CD8-positive, alpha-beta memory T cell (primary cell): ENCODE measurements at regions not wholly inside any gene's neighbourhood (a gene's known extent, or its start where the extent isn't known, plus 50 kb on each side); places are given as distances from the start of the nearest gene placed in this dataset.
"Not testable (repeated sequence)": the region's sequence is repeated elsewhere in the genome, so short reads cannot be mapped to it uniquely, and the experiment has no call there.

Experiments
- CTCF ChIA-PET: fragments of 350-600 bp; sonication (Branson Sonifier 250); formaldehyde crosslinking; loops from one replicate; lab custom pipeline; 2021; ENCODE audit warnings: antibody characterized with exemption; lab: Charles Lee
- POLR2A ChIA-PET: fragments of 350-600 bp; sonication (Branson Sonifier 250); formaldehyde crosslinking; loops from one replicate; lab custom pipeline; 2021; ENCODE audit warnings: antibody characterized with exemption; lab: Charles Lee
- DNase-seq, 5 donors: peaks; one replicate each; pipeline versions ENCODE4 v3.0.0 to v3.0.0-alpha.2; 2020 to 2022; ENCODE audit warnings: mixed read lengths in 1 of 5
- H3K27ac ChIP-seq: one replicate; pipeline ENCODE4 v1.7.0; 2013; ENCODE audit warnings: low read depth, mild to moderate bottlenecking, low read length, moderate library complexity
- H3K27me3 ChIP-seq: 2 replicates; pipeline ENCODE4 v1.7.0; 2013; ENCODE audit warnings: low read length, mild to moderate bottlenecking; ENCODE audit not compliant: insufficient read depth, poor library complexity, severe bottlenecking
- H3K36me3 ChIP-seq: 2 replicates; pipeline ENCODE4 v1.7.0; 2013; ENCODE audit warnings: mild to moderate bottlenecking, low read length, moderate library complexity; ENCODE audit not compliant: insufficient read depth
- H3K4me1 ChIP-seq: 2 replicates; pipeline ENCODE4 v1.7.0; 2013; ENCODE audit warnings: mild to moderate bottlenecking, low read length, moderate library complexity; ENCODE audit not compliant: insufficient read depth
- H3K4me3 ChIP-seq: 2 replicates; pipeline ENCODE4 v1.7.0; 2013; ENCODE audit warnings: mild to moderate bottlenecking, low read length
- H3K9me3 ChIP-seq: 2 replicates; pipeline ENCODE4 v1.7.0; 2013; ENCODE audit warnings: mild to moderate bottlenecking, low read length
- H3K27ac Mint-ChIP-seq, 8 donors: one replicate each; pipeline ENCODE4 v1.8.0; 2020 to 2021; ENCODE audit warnings: mixed read lengths in 8 of 8, mild to moderate bottlenecking in 6 of 8, inconsistent platforms in 3 of 8, moderate library complexity in 3 of 8
- H3K27me3 Mint-ChIP-seq, 2 donors: one replicate each; pipeline ENCODE4 v1.8.0; 2020 to 2021; ENCODE audit warnings: mixed read lengths in 2 of 2, mild to moderate bottlenecking in 1 of 2, moderate library complexity in 1 of 2
- H3K36me3 Mint-ChIP-seq, 3 donors: one replicate each; pipeline ENCODE4 v1.8.0; 2020 to 2021; ENCODE audit warnings: mixed read lengths in 3 of 3, inconsistent platforms in 1 of 3, mild to moderate bottlenecking in 1 of 3
- H3K4me1 Mint-ChIP-seq, 3 donors: one replicate each; pipeline ENCODE4 v1.8.0; 2020 to 2021; ENCODE audit warnings: mixed read lengths in 3 of 3, inconsistent platforms in 1 of 3, mild to moderate bottlenecking in 1 of 3
- H3K4me3 Mint-ChIP-seq, 7 donors: one replicate each; pipeline ENCODE4 v1.8.0; 2020 to 2021; ENCODE audit warnings: mixed read lengths in 7 of 7, mild to moderate bottlenecking in 6 of 7, moderate library complexity in 4 of 7, inconsistent platforms in 2 of 7
- H3K9me3 Mint-ChIP-seq, 5 donors: one replicate each; pipeline ENCODE4 v1.8.0; 2020 to 2022; ENCODE audit warnings: mixed read lengths in 5 of 5, mild to moderate bottlenecking in 3 of 5, moderate library complexity in 2 of 5, inconsistent platforms in 1 of 5

DNA sequence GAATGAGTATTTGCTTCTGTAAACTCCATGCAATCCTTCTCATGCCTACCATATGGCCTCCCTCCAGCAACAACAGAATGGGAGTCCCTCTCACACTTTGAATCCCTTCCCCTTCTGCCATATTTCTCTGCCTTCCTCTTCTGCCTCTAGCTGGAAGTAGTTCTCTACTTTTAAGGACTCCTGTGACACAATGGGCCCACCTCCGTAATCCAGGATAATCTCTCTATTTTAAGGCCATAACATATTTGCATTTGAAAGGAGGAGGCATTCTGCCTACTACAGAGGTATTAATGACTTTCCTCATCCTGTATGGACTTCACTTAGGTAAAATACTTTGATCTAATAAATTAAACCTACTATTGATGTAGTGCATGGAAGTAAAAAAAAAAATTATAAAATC is 155.4 kb upstream of the ITGA1 start:
- no peaks in the 10 kb centered on the region for H3K4me1 ChIP-seq
- H3K27me3 ChIP-seq, result no peaks in the 10 kb centered on the region
- no peaks in the 10 kb centered on the region for H3K9me3 Mint-ChIP-seq
- no peak overlapping the region for H3K27ac ChIP-seq
- POLR2A ChIA-PET, result no interaction called here
- no peak overlapping the region for H3K4me3 ChIP-seq
- no peak for DNase-seq
- H3K36me3 Mint-ChIP-seq, result no peaks in the 10 kb centered on the region
- H3K27ac Mint-ChIP-seq, result no peak overlapping the region
- H3K4me3 Mint-ChIP-seq, result no peak overlapping the region
- no peaks in the 10 kb centered on the region for H3K9me3 ChIP-seq
- peaks cover 24 to 63% of the 10 kb centered on the region in 2 donors for H3K27me3 Mint-ChIP-seq
- H3K36me3 ChIP-seq, result no peaks in the 10 kb centered on the region
- no peaks in the 10 kb centered on the region for H3K4me1 Mint-ChIP-seq
- CTCF ChIA-PET, result no interaction called here

DNA sequence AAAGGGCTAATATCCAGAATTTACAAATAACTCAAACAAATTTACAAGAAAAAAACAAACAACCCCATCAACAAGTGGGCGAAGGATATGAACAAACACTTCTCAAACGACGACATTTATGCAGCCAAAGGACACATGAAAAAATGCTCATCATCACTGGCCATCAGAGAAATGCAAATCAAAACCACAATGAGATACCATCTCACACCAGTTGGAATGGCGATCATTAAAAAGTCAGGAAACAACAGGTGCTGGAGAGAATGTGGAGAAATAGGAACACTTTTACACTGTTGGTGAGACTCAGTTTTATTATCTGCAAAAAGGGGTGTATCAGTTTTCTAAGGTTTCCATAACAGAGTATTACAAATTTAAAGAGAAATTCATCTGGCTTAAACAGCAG is 153.5 kb upstream of the ITGA1 start:
- H3K4me3 ChIP-seq, DNase-seq, CTCF ChIA-PET, H3K27ac Mint-ChIP-seq, H3K4me1 Mint-ChIP-seq, H3K4me3 Mint-ChIP-seq, H3K36me3 Mint-ChIP-seq, H3K9me3 Mint-ChIP-seq, POLR2A ChIA-PET, H3K9me3 ChIP-seq, H3K27me3 ChIP-seq, H3K4me1 ChIP-seq, H3K27ac ChIP-seq, H3K36me3 ChIP-seq: not testable (repeated sequence)
- H3K27me3 Mint-ChIP-seq, result peaks cover 25 to 59% of the 10 kb centered on the region in 2 donors

- H3K4me1 Mint-ChIP-seq, result no peaks in the 10 kb centered on the region
- no peak overlapping the region for H3K4me3 Mint-ChIP-seq
- H3K27me3 Mint-ChIP-seq, result peaks cover 17 to 34% of the 10 kb centered on the region in 2 donors
- POLR2A ChIA-PET, result no interaction called here
- Histone ChIP-seq H3K4me1 (no peaks in the 10 kb centered on the region), H3K36me3 (no peaks in the 10 kb centered on the region), H3K4me3 (no peak overlapping the region), H3K27me3 (no peaks in the 10 kb centered on the region), H3K9me3 (no peaks in the 10 kb centered on the region), H3K27ac (no peak overlapping the region)
- H3K9me3 Mint-ChIP-seq, result peaks cover 0 to 7% (median 0%) of the 10 kb centered on the region in 5 donors
- H3K27ac Mint-ChIP-seq, result no peak overlapping the region
- no peaks in the 10 kb centered on the region for H3K36me3 Mint-ChIP-seq
- CTCF ChIA-PET, result interaction anchor here (1.9 kb wide), 1 partner anchor 9 kb away, joined by 3 read pairs; no protein-coding TSS in a partner anchor
- no peak for DNase-seq
These were observed 149.0 kb upstream of the ITGA1 start for GRCh38 chr5:52638732-52639131.

DNA sequence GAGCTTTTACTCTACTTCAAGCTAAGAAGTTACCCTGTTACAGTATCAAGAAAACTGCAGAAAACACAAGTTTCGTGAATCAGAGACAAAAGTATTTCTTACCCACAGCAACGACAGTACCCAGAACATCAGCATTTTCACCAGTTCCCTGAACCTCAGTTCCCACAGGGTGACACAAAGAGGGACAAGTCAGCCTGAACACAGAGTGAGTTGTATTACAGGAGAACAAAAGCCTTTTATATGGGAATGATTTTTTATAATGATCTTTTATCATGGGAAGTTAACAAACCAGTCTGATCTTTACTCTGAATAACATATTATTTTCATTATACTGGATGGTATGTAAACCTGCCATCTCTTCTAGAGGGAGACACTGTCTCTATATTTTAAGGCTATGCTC is 139.0 kb upstream of the ITGA1 start:
- Histone ChIP-seq H3K4me3 (no peak overlapping the region), H3K4me1 (no peaks in the 10 kb centered on the region), H3K27me3 (peaks cover 5% of the 10 kb centered on the region), H3K9me3 (no peaks in the 10 kb centered on the region), H3K36me3 (no peaks in the 10 kb centered on the region), H3K27ac (no peak overlapping the region)
- Mint-ChIP-seq H3K4me1 (no peaks in the 10 kb centered on the region), H3K36me3 (peaks cover 0 to 3% (median 0%) of the 10 kb centered on the region in 3 donors), H3K27ac (no peak overlapping the region), H3K27me3 (peaks cover 2 to 24% of the 10 kb centered on the region in 2 donors), H3K9me3 (peaks cover 0 to 5% (median 1%) of the 10 kb centered on the region in 5 donors), H3K4me3 (no peak overlapping the region)
- CTCF ChIA-PET, result no interaction called here
- POLR2A ChIA-PET, result interaction anchor here (0.6 kb wide), 1 partner anchor 294 kb away, joined by 5 read pairs; no protein-coding TSS in a partner anchor
- no peak for DNase-seq

DNA sequence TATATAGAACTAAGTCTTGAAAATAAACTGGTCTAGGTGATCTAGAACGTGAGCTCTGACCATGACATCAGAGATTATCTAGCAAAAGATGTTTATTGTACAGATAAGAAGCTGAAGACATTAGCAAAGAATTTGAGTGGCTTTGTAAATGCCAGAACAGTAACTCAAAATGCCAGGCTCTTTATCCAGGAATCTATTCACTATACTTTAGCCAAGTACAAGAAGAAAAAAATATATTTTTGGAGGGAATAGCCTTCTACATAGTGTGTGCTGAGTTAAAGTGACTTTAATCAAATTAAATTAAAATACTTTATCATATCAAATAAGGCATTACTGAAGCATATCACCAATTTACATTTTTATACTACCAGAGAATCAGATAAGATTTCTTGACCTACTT is 132.6 kb upstream of the ITGA1 start:
- POLR2A ChIA-PET, result no interaction called here
- Histone ChIP-seq H3K27ac (no peak overlapping the region), H3K9me3 (no peaks in the 10 kb centered on the region), H3K4me3 (no peak overlapping the region), H3K4me1 (peaks cover 4% of the 10 kb centered on the region), H3K36me3 (no peaks in the 10 kb centered on the region), H3K27me3 (peaks cover 5% of the 10 kb centered on the region)
- CTCF ChIA-PET, result interaction anchor here (1.0 kb wide), 1 partner anchor 260 kb away, joined by 3 read pairs; no protein-coding TSS in a partner anchor
- H3K4me3 Mint-ChIP-seq, result no peak overlapping the region
- peaks cover 4 to 39% of the 10 kb centered on the region in 2 donors for H3K27me3 Mint-ChIP-seq
- no peak overlapping the region for H3K27ac Mint-ChIP-seq
- H3K9me3 Mint-ChIP-seq, result no peaks in the 10 kb centered on the region
- no peaks in the 10 kb centered on the region for H3K36me3 Mint-ChIP-seq
- no peak for DNase-seq
- peaks cover 0 to 5% (median 0%) of the 10 kb centered on the region in 3 donors for H3K4me1 Mint-ChIP-seq

- peaks cover 5% of the 10 kb centered on the region for H3K27me3 ChIP-seq
- Mint-ChIP-seq H3K27me3 (peaks cover 2 to 27% of the 10 kb centered on the region in 2 donors), H3K36me3 (no peaks in the 10 kb centered on the region), H3K4me1 (peaks cover 0 to 5% (median 0%) of the 10 kb centered on the region in 3 donors), H3K4me3 (no peak overlapping the region), H3K27ac (no peak overlapping the region), H3K9me3 (no peaks in the 10 kb centered on the region)
- POLR2A ChIA-PET, result no interaction called here
- no peaks in the 10 kb centered on the region for H3K9me3 ChIP-seq
- no peak overlapping the region for H3K4me3 ChIP-seq
- CTCF ChIA-PET, result interaction anchor here (4.2 kb wide), 1 partner anchor 1699 kb away, joined by 14 read pairs; no protein-coding TSS in a partner anchor
- DNase-seq, result no peak
- no peak overlapping the region for H3K27ac ChIP-seq
- no peaks in the 10 kb centered on the region for H3K36me3 ChIP-seq
- H3K4me1 ChIP-seq, result peaks cover 4% of the 10 kb centered on the region
These were observed 131.0 kb upstream of the ITGA1 start for GRCh38 chr5:52656569-52657246.

DNA sequence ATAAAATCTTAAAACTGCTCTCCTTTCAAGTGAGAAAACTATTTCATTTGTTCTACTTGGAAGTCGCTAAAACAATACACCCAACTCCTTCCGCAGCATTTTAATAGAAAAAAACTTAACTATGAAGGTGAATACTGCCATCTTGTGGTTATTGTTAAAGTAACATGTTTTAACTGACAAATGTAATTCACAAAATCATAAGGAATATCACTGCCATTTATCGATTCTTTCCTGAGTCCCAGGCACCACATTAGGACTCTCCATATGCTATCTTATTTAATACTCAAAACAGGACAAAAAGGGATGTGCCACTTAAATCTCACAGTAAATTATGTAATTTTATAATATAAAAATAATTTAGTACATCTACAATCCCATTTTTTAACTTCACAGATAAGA is 130.5 kb upstream of the ITGA1 start:
- H3K27ac Mint-ChIP-seq, result no peak overlapping the region
- peaks cover 5% of the 10 kb centered on the region for H3K27me3 ChIP-seq
- DNase-seq, result peak in 2 of 5 donors; percentile 29 to 39
- ChIA-PET POLR2A (no interaction called here), CTCF (interaction anchor here (0.6 to 4.2 kb wide), 3 partner anchors 9 to 1699 kb away, joined by 3 to 14 read pairs (median 4); no protein-coding TSS in a partner anchor)
- no peak overlapping the region for H3K27ac ChIP-seq
- H3K4me1 Mint-ChIP-seq, result peaks cover 0 to 5% (median 0%) of the 10 kb centered on the region in 3 donors
- H3K4me3 ChIP-seq, result no peak overlapping the region
- H3K9me3 ChIP-seq, result no peaks in the 10 kb centered on the region
- peaks cover 4% of the 10 kb centered on the region for H3K4me1 ChIP-seq
- H3K27me3 Mint-ChIP-seq, result peaks cover 2 to 25% of the 10 kb centered on the region in 2 donors
- H3K36me3 ChIP-seq, result no peaks in the 10 kb centered on the region
- H3K4me3 Mint-ChIP-seq, result no peak overlapping the region
- H3K9me3 Mint-ChIP-seq, result no peaks in the 10 kb centered on the region
- no peaks in the 10 kb centered on the region for H3K36me3 Mint-ChIP-seq

DNA sequence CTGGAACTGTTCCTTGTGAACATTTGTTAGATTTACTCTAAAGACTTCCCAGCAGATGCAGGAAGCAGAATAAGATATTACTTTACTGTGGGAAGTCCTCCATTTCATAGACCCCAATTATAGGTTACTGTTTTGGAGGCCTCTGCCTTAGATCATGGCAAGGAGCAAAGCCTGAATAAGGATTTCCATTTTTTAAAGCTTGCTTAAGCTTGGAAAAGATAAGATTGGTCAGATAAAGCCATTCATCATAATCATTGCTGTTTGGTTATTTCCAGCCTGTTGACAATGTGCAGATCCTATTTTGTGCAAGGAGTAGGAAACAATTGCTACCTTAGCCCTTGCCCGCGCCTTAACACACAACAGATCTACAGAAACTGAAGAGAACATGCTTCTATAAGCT is 129.5 kb upstream of the ITGA1 start:
- Histone ChIP-seq H3K9me3 (no peaks in the 10 kb centered on the region), H3K27ac (no peak overlapping the region), H3K4me3 (no peak overlapping the region), H3K36me3 (no peaks in the 10 kb centered on the region), H3K27me3 (no peaks in the 10 kb centered on the region), H3K4me1 (peaks cover 4% of the 10 kb centered on the region)
- H3K4me3 Mint-ChIP-seq, result no peak overlapping the region
- ChIA-PET POLR2A (no interaction called here), CTCF (interaction anchor here (1.0 to 4.2 kb wide), 3 partner anchors 8 to 1700 kb away, joined by 4 to 14 read pairs (median 5); no protein-coding TSS in a partner anchor)
- H3K36me3 Mint-ChIP-seq, result no peaks in the 10 kb centered on the region
- H3K9me3 Mint-ChIP-seq, result no peaks in the 10 kb centered on the region
- peaks cover 2 to 16% of the 10 kb centered on the region in 2 donors for H3K27me3 Mint-ChIP-seq
- peaks cover 0 to 5% (median 0%) of the 10 kb centered on the region in 3 donors for H3K4me1 Mint-ChIP-seq
- H3K27ac Mint-ChIP-seq, result no peak overlapping the region
- DNase-seq, result no peak
